ENCODE measurements at regions not wholly inside any gene's neighbourhood (a gene's known extent, or its start where the extent isn't known, plus 50 kb on each side); places are given as distances from the start of the nearest gene placed in this dataset.

- TF ChIP-seq, protein P1, sequence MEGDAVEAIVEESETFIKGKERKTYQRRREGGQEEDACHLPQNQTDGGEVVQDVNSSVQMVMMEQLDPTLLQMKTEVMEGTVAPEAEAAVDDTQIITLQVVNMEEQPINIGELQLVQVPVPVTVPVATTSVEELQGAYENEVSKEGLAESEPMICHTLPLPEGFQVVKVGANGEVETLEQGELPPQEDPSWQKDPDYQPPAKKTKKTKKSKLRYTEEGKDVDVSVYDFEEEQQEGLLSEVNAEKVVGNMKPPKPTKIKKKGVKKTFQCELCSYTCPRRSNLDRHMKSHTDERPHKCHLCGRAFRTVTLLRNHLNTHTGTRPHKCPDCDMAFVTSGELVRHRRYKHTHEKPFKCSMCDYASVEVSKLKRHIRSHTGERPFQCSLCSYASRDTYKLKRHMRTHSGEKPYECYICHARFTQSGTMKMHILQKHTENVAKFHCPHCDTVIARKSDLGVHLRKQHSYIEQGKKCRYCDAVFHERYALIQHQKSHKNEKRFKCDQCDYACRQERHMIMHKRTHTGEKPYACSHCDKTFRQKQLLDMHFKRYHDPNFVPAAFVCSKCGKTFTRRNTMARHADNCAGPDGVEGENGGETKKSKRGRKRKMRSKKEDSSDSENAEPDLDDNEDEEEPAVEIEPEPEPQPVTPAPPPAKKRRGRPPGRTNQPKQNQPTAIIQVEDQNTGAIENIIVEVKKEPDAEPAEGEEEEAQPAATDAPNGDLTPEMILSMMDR (conservative IDR thresholded peaks at IDR 0.05; ENCODE audit: low read depth, low read length): no peak
- TF ChIP-seq EZH2 (IDR thresholded peaks at IDR 0.05; ENCODE audit: borderline replicate concordance, low read depth, low read length, poor library complexity, severe bottlenecking): no peak
- Histone ChIP-seq H3K27ac (ENCODE audit: low read depth, low read length, poor library complexity, severe bottlenecking) (no peak overlapping the region), H3K4me1 (ENCODE audit: insufficient read depth, low read length, poor library complexity, severe bottlenecking) (peaks cover 22% of the 10 kb centered on the region), H3K36me3 (ENCODE audit: insufficient read depth, low read length, poor library complexity, severe bottlenecking) (no peaks in the 10 kb centered on the region), H3K27me3 (replicated peaks; ENCODE audit: insufficient read depth, low read depth, low read length, poor library complexity) (no peaks in the 10 kb centered on the region), H3K4me3 (ENCODE audit: low read depth, low read length, poor library complexity, severe bottlenecking) (no peak overlapping the region), H3K9me3 (ENCODE audit: low read depth, low read length, poor library complexity, severe bottlenecking) (no peaks in the 10 kb centered on the region)
- POLR2A ChIA-PET (ENCODE audit: low non-redundant PET): no interaction called here
- no peak for DNase-seq (ENCODE audit: low spot score)
- no TSS peak for BruUV-seq (replicated peaks)
- intact Hi-C loops (cut with micrococcal nuclease; ENCODE audit: unreplicated experiment): no loop called here
- CTCF ChIA-PET: no interaction called here
Measured at GRCh38 chr5:107232788-107233187, 437.9 kb downstream of the EFNA5 start.

- H3K9me3 ChIP-seq (ENCODE audit: low read depth, low read length, poor library complexity, severe bottlenecking): no peaks in the 10 kb centered on the region
- BruUV-seq (replicated peaks): no TSS peak
- DNase-seq (ENCODE audit: low spot score): no peak
- no peaks in the 10 kb centered on the region for H3K36me3 ChIP-seq (ENCODE audit: insufficient read depth, low read length, poor library complexity, severe bottlenecking)
- TF ChIP-seq, protein P1 (conservative IDR thresholded peaks at IDR 0.05; ENCODE audit: low read depth, low read length): no peak
- TF ChIP-seq EZH2 (IDR thresholded peaks at IDR 0.05; ENCODE audit: borderline replicate concordance, low read depth, low read length, poor library complexity, severe bottlenecking): no peak
- no peaks in the 10 kb centered on the region for H3K27me3 ChIP-seq (replicated peaks; ENCODE audit: insufficient read depth, low read depth, low read length, poor library complexity)
- ChIA-PET CTCF (no interaction called here), POLR2A (ENCODE audit: low non-redundant PET) (no interaction called here)
- H3K4me3 ChIP-seq (ENCODE audit: low read depth, low read length, poor library complexity, severe bottlenecking): no peak overlapping the region
- H3K27ac ChIP-seq (ENCODE audit: low read depth, low read length, poor library complexity, severe bottlenecking): no peak overlapping the region
- intact Hi-C loops (cut with micrococcal nuclease; ENCODE audit: unreplicated experiment): no loop called here
- peaks cover 22% of the 10 kb centered on the region for H3K4me1 ChIP-seq (ENCODE audit: insufficient read depth, low read length, poor library complexity, severe bottlenecking)
Measured at GRCh38 chr5:107232293-107232692, 438.4 kb downstream of the EFNA5 start.

- TF ChIP-seq, protein P1 (conservative IDR thresholded peaks at IDR 0.05; ENCODE audit: low read depth, low read length): no peak
- no peak for TF ChIP-seq EZH2 (IDR thresholded peaks at IDR 0.05; ENCODE audit: borderline replicate concordance, low read depth, low read length, poor library complexity, severe bottlenecking)
- intact Hi-C loops (cut with micrococcal nuclease; ENCODE audit: unreplicated experiment): no loop called here
- no TSS peak for BruUV-seq (replicated peaks)
- H3K9me3 ChIP-seq (ENCODE audit: low read depth, low read length, poor library complexity, severe bottlenecking): no peaks in the 10 kb centered on the region
- H3K4me1 ChIP-seq (ENCODE audit: insufficient read depth, low read length, poor library complexity, severe bottlenecking): peaks cover 22% of the 10 kb centered on the region
- H3K4me3 ChIP-seq (ENCODE audit: low read depth, low read length, poor library complexity, severe bottlenecking): no peak overlapping the region
- H3K27me3 ChIP-seq (replicated peaks; ENCODE audit: insufficient read depth, low read depth, low read length, poor library complexity): no peaks in the 10 kb centered on the region
- no peaks in the 10 kb centered on the region for H3K36me3 ChIP-seq (ENCODE audit: insufficient read depth, low read length, poor library complexity, severe bottlenecking)
- ChIA-PET POLR2A (ENCODE audit: low non-redundant PET) (no interaction called here), CTCF (no interaction called here)
- H3K27ac ChIP-seq (ENCODE audit: low read depth, low read length, poor library complexity, severe bottlenecking): no peak overlapping the region
- DNase-seq (ENCODE audit: low spot score): no peak
Measured at GRCh38 chr5:107231191-107231590, 439.5 kb downstream of the EFNA5 start.

Data from A673 (cell line).